22Rv1 (cell line): ENCODE measurements at regions not wholly inside any gene's neighbourhood (a gene's known extent, or its start where the extent isn't known, plus 50 kb on each side); places are given as distances from the start of the nearest gene placed in this dataset.

Experiments used
- CTCF ChIP-seq: fragments of 450-650 bp; IDR thresholded peaks from 2 replicates; pipeline ENCODE4 v1.5.1; 2017; ENCODE audit warnings: mild to moderate bottlenecking
- ZFX ChIP-seq: fragments of 450-650 bp; IDR thresholded peaks from 2 replicates; pipeline ENCODE4 v1.6.1; 2017; ENCODE audit warnings: antibody characterized with exemption, borderline replicate concordance

DNA sequence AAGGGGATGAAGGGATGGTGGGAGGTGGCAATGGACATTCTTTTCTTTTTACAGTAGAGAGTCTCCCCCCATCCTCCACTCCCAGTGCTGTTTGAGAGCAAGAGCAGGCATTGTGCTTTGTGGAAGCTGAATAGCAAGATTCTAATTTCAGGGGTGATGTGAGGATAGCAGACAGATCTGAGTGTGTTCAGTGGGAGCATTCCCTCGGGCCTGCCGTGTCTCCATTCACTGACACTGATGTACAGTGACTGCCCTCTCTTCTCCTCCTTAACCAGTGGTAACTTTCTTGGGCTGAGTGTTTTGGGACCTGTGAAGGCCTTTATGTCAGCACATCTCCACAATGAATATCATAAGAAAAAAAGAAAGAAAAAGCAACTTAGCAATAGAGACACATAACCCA is 396.6 kb upstream of the RPS6KA3 start:
- TF ChIP-seq CTCF: no peak
- no peak for TF ChIP-seq ZFX
